Thoracic aorta (tissue), 2 donors: ENCODE measurements at regions not wholly inside any gene's neighbourhood (a gene's known extent, or its start where the extent isn't known, plus 50 kb on each side); places are given as distances from the start of the nearest gene placed in this dataset.

Experiments
- ATAC-seq: fragments of 150-250 bp; one replicate; pipeline ENCODE4 v1.8.0; 2017; ENCODE audit warnings: low read depth; ENCODE audit not compliant: insufficient number of reproducible peaks, low FRiP score
- DNase-seq: peaks from one replicate; pipeline ENCODE4 v3.0.0-alpha.2; 2020; ENCODE audit warnings: low spot score
- H3K27ac ChIP-seq, 2 donors: fragments of 200-600 bp; sonication (generic); 1 replicate in 1 of 2; 2 replicates in 1 of 2; pipeline ENCODE4 v1.5.1; 2016; ENCODE audit warnings: mild to moderate bottlenecking in 2 of 2, moderate library complexity in 2 of 2
- H3K27me3 ChIP-seq: fragments of 200-600 bp; sonication (generic); replicated peaks from 2 replicates; pipeline ENCODE4 v1.6.0; 2016; ENCODE audit warnings: mild to moderate bottlenecking; ENCODE audit not compliant: insufficient read depth
- H3K36me3 ChIP-seq: fragments of 200-600 bp; sonication (generic); one replicate; pipeline ENCODE4 v1.5.1; 2016
- H3K4me1 ChIP-seq, 2 donors: fragments of 200-600 bp; sonication (generic); 1 replicate in 1 of 2; 2 replicates in 1 of 2; pipeline versions ENCODE4 v1.5.1 to v1.6.0; 2016; ENCODE audit warnings: low read depth in 2 of 2, mild to moderate bottlenecking in 1 of 2; ENCODE audit not compliant: control insufficient read depth in 1 of 2
- H3K4me3 ChIP-seq: fragments of 200-600 bp; sonication (generic); 2 replicates; pipeline ENCODE4 v1.5.1; 2016; ENCODE audit warnings: mild to moderate bottlenecking
- H3K9me3 ChIP-seq: fragments of 200-600 bp; sonication (generic); 2 replicates; pipeline ENCODE4 v1.5.1; 2016
- CTCF ChIP-seq: fragments of 200-600 bp; sonication (generic); IDR thresholded peaks from one replicate; pipeline ENCODE4 v1.5.1; 2019; ENCODE audit warnings: antibody characterized with exemption

DNA sequence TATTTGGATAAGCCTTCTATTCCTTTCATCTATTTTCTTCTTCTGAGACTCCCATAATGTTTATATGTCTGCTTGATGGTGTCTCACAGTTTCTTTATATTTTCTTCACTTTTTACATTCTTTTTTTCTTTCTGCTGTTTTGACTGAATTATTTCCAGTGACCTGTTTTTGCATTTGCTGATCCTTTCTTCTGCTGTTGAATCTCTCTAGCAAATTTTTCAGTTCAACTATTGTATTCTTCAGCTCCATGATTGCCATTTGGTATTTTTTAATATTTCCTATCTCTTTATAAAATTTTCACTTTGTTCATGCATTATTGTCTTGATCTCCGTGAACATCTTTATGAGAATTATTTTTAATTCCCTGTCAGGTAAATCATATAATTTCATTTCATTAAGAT, 122.3 kb upstream of the ST6GALNAC5 start:
- no peaks in the 10 kb centered on the region for H3K4me1 ChIP-seq
- H3K27ac ChIP-seq = no peak overlapping the region
- H3K9me3 ChIP-seq = peaks cover 13% of the 10 kb centered on the region
- H3K27me3 ChIP-seq = no peaks in the 10 kb centered on the region
- no peak overlapping the region for H3K4me3 ChIP-seq
- no peaks in the 10 kb centered on the region for H3K36me3 ChIP-seq
- ATAC-seq (no peak), DNase-seq (no peak)
- no peak for TF ChIP-seq CTCF

DNA sequence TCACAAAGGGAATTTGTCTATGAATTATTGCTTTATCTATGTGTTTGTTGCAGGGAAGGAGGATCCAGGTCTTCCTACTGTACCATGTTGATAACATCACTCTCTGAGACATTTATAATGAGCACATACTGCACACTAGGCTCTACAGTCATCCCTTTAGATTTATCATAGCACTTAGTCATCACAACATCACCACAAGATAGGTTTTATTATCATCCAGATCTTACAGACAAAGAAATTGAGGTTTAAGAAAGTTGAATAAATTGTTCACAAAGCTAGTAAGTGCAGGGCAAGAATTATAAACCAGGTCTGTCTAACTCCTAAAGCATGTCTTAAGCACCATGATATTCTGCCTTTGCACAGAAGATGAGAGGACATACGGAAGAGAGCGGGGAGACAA, 121.1 kb upstream of the ST6GALNAC5 start:
- no peak for ATAC-seq
- no peak for DNase-seq
- no peaks in the 10 kb centered on the region for H3K27me3 ChIP-seq
- TF ChIP-seq CTCF = no peak
- H3K4me1 ChIP-seq = no peaks in the 10 kb centered on the region
- H3K36me3 ChIP-seq = no peaks in the 10 kb centered on the region
- no peak overlapping the region for H3K27ac ChIP-seq
- no peak overlapping the region for H3K4me3 ChIP-seq
- H3K9me3 ChIP-seq = peaks cover 13% of the 10 kb centered on the region

DNA sequence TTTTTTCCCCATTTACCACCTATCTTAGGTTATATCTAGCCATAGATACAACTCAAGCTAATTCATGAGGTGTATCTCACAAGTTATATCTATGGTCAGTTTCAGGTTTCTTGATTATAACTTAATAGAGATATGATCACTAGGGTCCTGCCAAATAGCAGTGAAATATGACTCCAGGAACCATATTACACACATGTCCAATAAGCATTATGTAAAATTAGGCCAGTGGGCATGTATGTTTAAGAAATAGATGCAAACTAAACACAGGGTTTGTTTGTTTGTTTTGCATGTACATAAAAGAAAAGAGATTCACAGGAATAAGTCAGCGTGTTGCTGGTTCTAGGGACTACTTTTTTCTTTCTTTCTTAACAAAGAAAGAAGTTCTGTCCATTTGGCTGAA, 112.5 kb upstream of the ST6GALNAC5 start:
- Histone ChIP-seq H3K4me3 (no peak overlapping the region), H3K27me3 (no peaks in the 10 kb centered on the region), H3K9me3 (no peaks in the 10 kb centered on the region), H3K36me3 (no peaks in the 10 kb centered on the region), H3K27ac (no peak overlapping the region), H3K4me1 (no peaks in the 10 kb centered on the region)
- no peak for TF ChIP-seq CTCF
- no peak for DNase-seq
- no peak for ATAC-seq

DNA sequence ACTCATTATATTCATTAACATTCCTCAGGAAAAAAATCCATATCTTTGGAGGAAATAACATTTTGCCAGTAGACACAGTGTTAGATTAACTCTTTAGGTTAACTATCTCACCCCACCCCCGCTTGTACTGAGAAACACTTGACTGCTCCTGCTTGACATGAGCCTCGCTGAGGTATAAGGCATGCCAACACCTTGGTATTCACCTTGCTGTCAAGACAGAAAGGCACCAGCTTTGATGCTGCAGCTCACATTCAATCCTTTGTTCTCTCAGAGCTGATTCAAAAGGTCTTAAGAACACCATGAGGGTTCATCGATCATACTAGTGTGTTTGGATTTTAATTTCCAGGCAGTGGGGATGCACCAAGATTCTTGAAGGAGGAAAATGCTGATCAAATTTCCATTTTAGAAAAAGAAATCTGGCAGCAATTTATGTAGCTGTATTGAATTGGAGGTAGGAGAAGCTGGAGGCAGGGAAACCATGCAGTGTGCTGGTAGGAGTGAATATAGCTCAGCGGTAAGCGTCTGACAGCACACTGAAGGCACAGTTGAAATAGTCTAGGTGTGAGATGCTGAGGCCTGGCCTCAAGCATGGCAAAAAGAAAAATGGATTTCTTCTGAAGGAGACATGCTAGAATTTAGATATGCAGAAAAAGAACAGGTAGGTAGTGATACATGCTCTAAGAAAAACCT, 108.0 kb upstream of the ST6GALNAC5 start:
- no peak overlapping the region for H3K27ac ChIP-seq
- H3K9me3 ChIP-seq = no peaks in the 10 kb centered on the region
- ATAC-seq (no peak), DNase-seq (no peak)
- H3K4me3 ChIP-seq = no peak overlapping the region
- no peaks in the 10 kb centered on the region for H3K27me3 ChIP-seq
- H3K36me3 ChIP-seq = no peaks in the 10 kb centered on the region
- H3K4me1 ChIP-seq = no peaks in the 10 kb centered on the region
- TF ChIP-seq CTCF = no peak

- DNase-seq (no peak), ATAC-seq (no peak)
- no peak for TF ChIP-seq CTCF
- Histone ChIP-seq H3K9me3 (no peaks in the 10 kb centered on the region), H3K4me1 (no peaks in the 10 kb centered on the region), H3K27ac (no peak overlapping the region), H3K27me3 (no peaks in the 10 kb centered on the region), H3K4me3 (no peak overlapping the region), H3K36me3 (no peaks in the 10 kb centered on the region)
Measured at GRCh38 chr1:76759950-76760349, 107.3 kb upstream of the ST6GALNAC5 start.
